ENCODE measurements at regions not wholly inside any gene's neighbourhood (a gene's known extent, or its start where the extent isn't known, plus 50 kb on each side); places are given as distances from the start of the nearest gene placed in this dataset.

GRCh38 chr20:17017232-17017631 lies 209.6 kb upstream of the PCSK2 start:
- TF ChIP-seq CTCF (IDR thresholded peaks at IDR 0.05; ENCODE audit: poor library complexity, severe bottlenecking) = no peak
- no peak for TF ChIP-seq RAD21 (conservative IDR thresholded peaks at IDR 0.05)
- TF ChIP-seq EZH2 (IDR thresholded peaks at IDR 0.05; ENCODE audit: borderline replicate concordance, insufficient read depth, low read length, poor library complexity, severe bottlenecking) = no peak
- TF ChIP-seq SMC3 (conservative IDR thresholded peaks at IDR 0.05; ENCODE audit: poor library complexity) = no peak
